A549 (cell line): ENCODE measurements at regions not wholly inside any gene's neighbourhood (a gene's known extent, or its start where the extent isn't known, plus 50 kb on each side); places are given as distances from the start of the nearest gene placed in this dataset.
A peak's percentile ranks its signal among the peaks of the same experiment; 100 is the strongest.

ENCODE experiments used
- ATAC-seq, 2 experiments: fragments of 200-7000 bp in 1 of 2; fragments of >200 bp in 1 of 2; cut with Nextera tagmentation in 1 of 2; cut with Tn5 transposase in 1 of 2; 3 replicates each; pipeline versions ENCODE4 v1.8.0 to v1.9.1; 2018 to 2020; ENCODE audit warnings: mild to moderate bottlenecking in 1 of 2, moderate library complexity in 1 of 2
- CTCF ChIA-PET: fragments of 300-600 bp; sonication (Branson Sonifier 250); formaldehyde crosslinking; extraction: SDS; loops from one replicate; lab custom pipeline; 2021; ENCODE audit warnings: antibody characterized with exemption, inconsistent platforms; lab: Yijun Ruan, JAX
- POLR2A ChIA-PET: fragments of 350-600 bp; formaldehyde crosslinking; extraction: SDS; loops from one replicate; lab custom pipeline; 2021; ENCODE audit warnings: antibody characterized with exemption, inconsistent platforms; lab: Yijun Ruan, JAX
- DNase-seq, 2 experiments: peaks; one replicate each; pipeline versions ENCODE4 v3.0.0 to v3.0.0-alpha.2; 2011 to 2016; ENCODE audit warnings: low read depth in 1 of 2, low spot score in 1 of 2
- FAIRE-seq: peaks from 2 replicates; lab custom pipeline; 2011; peaks lifted over from hg19 to GRCh38; lab: Jason Lieb, UNC
- H3K27ac ChIP-seq, 2 experiments: fragments of >200 bp; sonication (Bioruptor Twin); formaldehyde crosslinking; 3 replicates each; pipeline ENCODE4 v1.5.1; 2016 to 2017
- H3K4me1 ChIP-seq: fragments of >200 bp; sonication (Bioruptor Twin); formaldehyde crosslinking; 3 replicates; pipeline ENCODE4 v1.6.1; 2016
- H3K4me2 ChIP-seq: fragments of >200 bp; sonication (Bioruptor Twin); formaldehyde crosslinking; 3 replicates; pipeline ENCODE4 v1.6.1; 2016
- H3K4me3 ChIP-seq: fragments of >200 bp; sonication (Bioruptor Twin); formaldehyde crosslinking; 3 replicates; pipeline ENCODE4 v1.5.1; 2016
- H3K9me3 ChIP-seq: fragments of >200 bp; sonication (Bioruptor Twin); formaldehyde crosslinking; 3 replicates; pipeline ENCODE4 v1.6.1; 2016
- CBX2 ChIP-seq: fragments of 200-600 bp; sonication (generic); IDR thresholded peaks from 2 replicates; pipeline ENCODE4 v1.6.1; 2016; ENCODE audit warnings: low read depth, mild to moderate bottlenecking, borderline replicate concordance
- CEBPB ChIP-seq, 2 experiments: fragments of >200 bp in 1 of 2; sonication (Bioruptor Twin) in 1 of 2; formaldehyde crosslinking in 1 of 2; IDR thresholded peaks; 2 replicates each; pipeline ENCODE4 v1.6.1; 2012 to 2016
- CHD2 ChIP-seq: fragments of 150-350 bp; IDR thresholded peaks from 2 replicates; pipeline ENCODE4 v1.6.1; 2014; ENCODE audit warnings: low read length; ENCODE audit not compliant: partially characterized antibody
- EP300 ChIP-seq, 2 experiments: fragments of >200 bp; sonication (Bioruptor Twin); formaldehyde crosslinking; IDR thresholded peaks; 2 replicates in 1 of 2; 3 replicates in 1 of 2; pipeline ENCODE4 v1.6.1; 2016 to 2017
- ESRRA ChIP-seq: fragments of 150-350 bp; IDR thresholded peaks from 2 replicates; pipeline ENCODE4 v1.6.1; 2014; ENCODE audit warnings: mild to moderate bottlenecking, low read length, borderline replicate concordance
- FOSB ChIP-seq: fragments of 250-450 bp; sonication (Bioruptor Pico); IDR thresholded peaks from 2 replicates; pipeline ENCODE4 v1.5.0; 2020; ENCODE audit warnings: mild to moderate bottlenecking, moderate library complexity
- FOSL2 ChIP-seq, 2 experiments: fragments of 450-650 bp in 1 of 2; fragments of >200 bp in 1 of 2; sonication (Bioruptor Twin) in 1 of 2; formaldehyde crosslinking; IDR thresholded peaks; 2 replicates each; pipeline versions ENCODE4 v1.5.0 to v1.6.1; 2016 to 2020; ENCODE audit warnings: mild to moderate bottlenecking in 1 of 2, moderate library complexity in 1 of 2
- GATA3 ChIP-seq: IDR thresholded peaks from 2 replicates; pipeline ENCODE4 v1.6.1; 2012; ENCODE audit warnings: borderline replicate concordance
- HDAC2 ChIP-seq: fragments of 200-600 bp; sonication (generic); IDR thresholded peaks from 2 replicates; pipeline ENCODE4 v1.6.1; 2016
- HEYL ChIP-seq: fragments of 250-450 bp; sonication (Bioruptor Pico); IDR thresholded peaks from 2 replicates; pipeline ENCODE4 v1.8.0; 2021; ENCODE audit warnings: mild to moderate bottlenecking, moderate library complexity
- MAZ ChIP-seq: fragments of 150-350 bp; IDR thresholded peaks from 2 replicates; pipeline ENCODE4 v1.6.1; 2014; ENCODE audit warnings: antibody characterized with exemption, low read depth, low read length, borderline replicate concordance
- POLR2AphosphoS2 ChIP-seq: conservative IDR thresholded peaks from 2 replicates; pipeline ENCODE4 v1.6.1; 2012; ENCODE audit warnings: low read length, improper control_type of control experiment, inconsistent platforms
- RARB ChIP-seq: fragments of 250-450 bp; sonication (Bioruptor Pico); IDR thresholded peaks from 2 replicates; pipeline ENCODE4 v1.8.0; 2021; ENCODE audit warnings: mild to moderate bottlenecking, moderate library complexity
- SMC3 ChIP-seq: fragments of >200 bp; sonication (Bioruptor Twin); formaldehyde crosslinking; IDR thresholded peaks from 3 replicates; pipeline ENCODE4 v1.6.1; 2018; ENCODE audit warnings: inconsistent platforms
- ZC3H11A ChIP-seq: fragments of 450-650 bp; IDR thresholded peaks from 2 replicates; pipeline ENCODE4 v1.6.1; 2014; ENCODE audit warnings: antibody characterized with exemption, mild to moderate bottlenecking
- ZFP36 ChIP-seq: fragments of 450-650 bp; IDR thresholded peaks from 2 replicates; pipeline ENCODE4 v1.6.1; 2014; ENCODE audit warnings: borderline replicate concordance; ENCODE audit not compliant: partially characterized antibody
- ZSCAN20 ChIP-seq: fragments of 250-450 bp; sonication (Bioruptor Pico); IDR thresholded peaks from 2 replicates; pipeline ENCODE4 v1.8.0; 2022; ENCODE audit warnings: mild to moderate bottlenecking, moderate library complexity
- WGBS: methylation state at CpG from one replicate; pipeline ENCODE4 v1.1.6; 2017; ENCODE audit errors: missing lambda C conversion rate; 5-methylcytosine and 5-hydroxymethylcytosine counted together
- TF ChIP-seq, protein P1 (sequence below): fragments of >200 bp; sonication (Bioruptor Twin); formaldehyde crosslinking; IDR thresholded peaks from 3 replicates; pipeline ENCODE4 v1.5.1; 2016
- TF ChIP-seq, protein P2 (sequence below): fragments of 250-450 bp; sonication (Bioruptor Pico); IDR thresholded peaks from 2 replicates; pipeline ENCODE4 v1.5.0; 2021; ENCODE audit warnings: mild to moderate bottlenecking, moderate library complexity, borderline replicate concordance
- TF ChIP-seq, protein P3 (sequence below): fragments of 450-650 bp; IDR thresholded peaks from 2 replicates; pipeline ENCODE4 v1.6.1; 2014; ENCODE audit warnings: antibody characterized with exemption
- TF ChIP-seq, protein P4 (sequence below): fragments of 150-350 bp; IDR thresholded peaks from 2 replicates; pipeline ENCODE4 v1.6.1; 2014; ENCODE audit warnings: low read depth, mild to moderate bottlenecking, low read length

DNA sequence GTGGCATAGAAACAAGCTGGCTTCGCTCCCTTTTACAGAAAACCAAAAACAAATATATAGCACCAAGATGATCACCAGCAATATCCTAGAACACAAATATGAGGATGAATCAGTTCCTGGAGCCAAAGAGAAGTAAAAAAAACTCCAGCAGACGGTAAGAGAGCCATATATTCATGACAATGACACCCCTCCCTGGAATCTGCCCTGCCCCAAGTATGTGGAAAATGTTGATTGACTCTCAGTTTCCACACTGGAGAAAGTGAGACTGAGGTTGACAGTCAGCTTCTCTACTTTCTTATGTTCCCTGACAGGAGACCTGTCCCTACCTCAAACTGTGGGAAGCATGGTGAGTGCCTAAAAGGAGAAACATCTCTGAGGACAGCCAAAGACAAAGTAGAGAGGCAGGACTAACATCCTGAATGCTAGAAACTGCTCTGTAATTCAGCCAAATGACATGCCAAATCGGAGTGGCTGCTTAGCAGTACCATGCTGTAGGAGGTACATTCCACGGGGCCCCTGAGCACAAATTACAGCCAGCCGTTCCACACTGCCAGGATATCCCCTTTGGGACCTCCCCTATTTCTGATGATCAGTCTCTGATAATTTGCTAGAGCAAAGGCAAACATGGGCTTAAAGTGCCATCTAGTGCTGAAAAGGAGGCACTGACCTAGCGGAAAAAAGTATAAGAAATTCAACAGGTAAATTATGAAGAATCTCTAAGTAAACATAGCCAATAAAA is 424.0 kb upstream of the RGMB start (continued):
- TF ChIP-seq, protein P1, sequence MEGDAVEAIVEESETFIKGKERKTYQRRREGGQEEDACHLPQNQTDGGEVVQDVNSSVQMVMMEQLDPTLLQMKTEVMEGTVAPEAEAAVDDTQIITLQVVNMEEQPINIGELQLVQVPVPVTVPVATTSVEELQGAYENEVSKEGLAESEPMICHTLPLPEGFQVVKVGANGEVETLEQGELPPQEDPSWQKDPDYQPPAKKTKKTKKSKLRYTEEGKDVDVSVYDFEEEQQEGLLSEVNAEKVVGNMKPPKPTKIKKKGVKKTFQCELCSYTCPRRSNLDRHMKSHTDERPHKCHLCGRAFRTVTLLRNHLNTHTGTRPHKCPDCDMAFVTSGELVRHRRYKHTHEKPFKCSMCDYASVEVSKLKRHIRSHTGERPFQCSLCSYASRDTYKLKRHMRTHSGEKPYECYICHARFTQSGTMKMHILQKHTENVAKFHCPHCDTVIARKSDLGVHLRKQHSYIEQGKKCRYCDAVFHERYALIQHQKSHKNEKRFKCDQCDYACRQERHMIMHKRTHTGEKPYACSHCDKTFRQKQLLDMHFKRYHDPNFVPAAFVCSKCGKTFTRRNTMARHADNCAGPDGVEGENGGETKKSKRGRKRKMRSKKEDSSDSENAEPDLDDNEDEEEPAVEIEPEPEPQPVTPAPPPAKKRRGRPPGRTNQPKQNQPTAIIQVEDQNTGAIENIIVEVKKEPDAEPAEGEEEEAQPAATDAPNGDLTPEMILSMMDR, result peak; percentile 19; the same call in 2 of the 3 replicates
- TF ChIP-seq ZFP36, result no peak
- TF ChIP-seq POLR2AphosphoS2, result no peak
- no peak for TF ChIP-seq ESRRA
- TF ChIP-seq, protein P2, sequence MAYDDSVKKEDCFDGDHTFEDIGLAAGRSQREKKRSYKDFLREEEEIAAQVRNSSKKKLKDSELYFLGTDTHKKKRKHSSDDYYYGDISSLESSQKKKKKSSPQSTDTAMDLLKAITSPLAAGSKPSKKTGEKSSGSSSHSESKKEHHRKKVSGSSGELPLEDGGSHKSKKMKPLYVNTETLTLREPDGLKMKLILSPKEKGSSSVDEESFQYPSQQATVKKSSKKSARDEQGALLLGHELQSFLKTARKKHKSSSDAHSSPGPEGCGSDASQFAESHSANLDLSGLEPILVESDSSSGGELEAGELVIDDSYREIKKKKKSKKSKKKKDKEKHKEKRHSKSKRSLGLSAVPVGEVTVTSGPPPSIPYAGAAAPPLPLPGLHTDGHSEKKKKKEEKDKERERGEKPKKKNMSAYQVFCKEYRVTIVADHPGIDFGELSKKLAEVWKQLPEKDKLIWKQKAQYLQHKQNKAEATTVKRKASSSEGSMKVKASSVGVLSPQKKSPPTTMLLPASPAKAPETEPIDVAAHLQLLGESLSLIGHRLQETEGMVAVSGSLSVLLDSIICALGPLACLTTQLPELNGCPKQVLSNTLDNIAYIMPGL, result no peak
- TF ChIP-seq CBX2, result no peak

DNA sequence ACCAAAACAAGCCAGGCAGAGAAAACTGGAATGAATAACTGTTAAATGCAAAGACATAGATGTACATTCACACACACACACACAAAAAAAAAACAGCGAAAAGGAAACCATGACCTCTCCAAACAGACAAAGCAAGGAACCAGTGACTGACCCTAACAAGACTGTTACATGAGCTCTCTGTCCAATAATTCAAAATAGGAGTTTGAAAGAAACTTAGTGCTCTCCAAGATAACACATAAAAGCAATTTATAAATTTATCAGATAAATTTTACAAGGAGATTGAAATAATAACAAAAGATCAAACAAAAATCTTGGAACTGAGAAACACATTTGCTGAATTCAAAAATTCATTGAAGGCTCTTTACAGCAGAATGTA is 423.5 kb upstream of the RGMB start:
- ATAC-seq (no peak), FAIRE-seq (no peak), DNase-seq (no peak)
- H3K4me2 ChIP-seq, result no peak overlapping the region
- ChIA-PET CTCF (interaction anchor here (0.6 to 0.9 kb wide), 2 partner anchors 40 to 1084 kb away, joined by 3 to 5 read pairs; no protein-coding TSS in a partner anchor), POLR2A (no interaction called here)
- 18% methylated on average over 1 of the region's 1 CpG for WGBS
- H3K9me3 ChIP-seq, result 0 out of 3 replicates have a peak, but pooled peaks cover 3% of the 10 kb centered on the region
- TF ChIP-seq EP300 (IDR thresholded peaks at IDR 0.05), result no peak
- no peak for TF ChIP-seq SMC3
- no peak for TF ChIP-seq FOSL2 (IDR thresholded peaks at IDR 0.05)
- TF ChIP-seq FOSL2 (CRISPR knock-in tag; IDR thresholded peaks at IDR 0.05), result no peak
- no peak for TF ChIP-seq CEBPB (IDR thresholded peaks at IDR 0.05)
- TF ChIP-seq, protein P3, sequence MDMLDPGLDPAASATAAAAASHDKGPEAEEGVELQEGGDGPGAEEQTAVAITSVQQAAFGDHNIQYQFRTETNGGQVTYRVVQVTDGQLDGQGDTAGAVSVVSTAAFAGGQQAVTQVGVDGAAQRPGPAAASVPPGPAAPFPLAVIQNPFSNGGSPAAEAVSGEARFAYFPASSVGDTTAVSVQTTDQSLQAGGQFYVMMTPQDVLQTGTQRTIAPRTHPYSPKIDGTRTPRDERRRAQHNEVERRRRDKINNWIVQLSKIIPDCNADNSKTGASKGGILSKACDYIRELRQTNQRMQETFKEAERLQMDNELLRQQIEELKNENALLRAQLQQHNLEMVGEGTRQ, result no peak
- TF ChIP-seq ZC3H11A, result no peak
- TF ChIP-seq, protein P4, sequence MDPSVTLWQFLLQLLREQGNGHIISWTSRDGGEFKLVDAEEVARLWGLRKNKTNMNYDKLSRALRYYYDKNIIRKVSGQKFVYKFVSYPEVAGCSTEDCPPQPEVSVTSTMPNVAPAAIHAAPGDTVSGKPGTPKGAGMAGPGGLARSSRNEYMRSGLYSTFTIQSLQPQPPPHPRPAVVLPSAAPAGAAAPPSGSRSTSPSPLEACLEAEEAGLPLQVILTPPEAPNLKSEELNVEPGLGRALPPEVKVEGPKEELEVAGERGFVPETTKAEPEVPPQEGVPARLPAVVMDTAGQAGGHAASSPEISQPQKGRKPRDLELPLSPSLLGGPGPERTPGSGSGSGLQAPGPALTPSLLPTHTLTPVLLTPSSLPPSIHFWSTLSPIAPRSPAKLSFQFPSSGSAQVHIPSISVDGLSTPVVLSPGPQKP, result no peak
- no peak for TF ChIP-seq RARB (CRISPR knock-in tag)
- TF ChIP-seq ZSCAN20 (CRISPR knock-in tag), result no peak
- TF ChIP-seq GATA3, result no peak
- no peak for TF ChIP-seq MAZ
- no peak for TF ChIP-seq HDAC2
- no peak for TF ChIP-seq HEYL (CRISPR knock-in tag)
- TF ChIP-seq CHD2, result no peak
- no peak for TF ChIP-seq FOSB
- no peak overlapping the region for H3K4me3 ChIP-seq
- H3K27ac ChIP-seq, result no peak overlapping the region
- H3K4me1 ChIP-seq, result no peaks in the 10 kb centered on the region
